GM23338 (cell line): ENCODE measurements at regions not wholly inside any gene's neighbourhood (a gene's known extent, or its start where the extent isn't known, plus 50 kb on each side); places are given as distances from the start of the nearest gene placed in this dataset.
A peak's percentile ranks its signal among the peaks of the same experiment; 100 is the strongest.
"Not testable (repeated sequence)": the region's sequence is repeated elsewhere in the genome, so short reads cannot be mapped to it uniquely, and the experiment has no call there.

ENCODE experiments used
- ATAC-seq: fragments of 200-7000 bp; cut with Tn5 transposase; 3 replicates; pipeline ENCODE4 v1.9.1; 2020
- DNase-seq: peaks from one replicate; pipeline ENCODE4 v3.0.0-alpha.2; 2015; ENCODE audit warnings: low spot score
- H2AFZ ChIP-seq: fragments of 200-600 bp; sonication (generic); 2 replicates; pipeline ENCODE4 v1.8.0; 2016; ENCODE audit warnings: antibody characterized with exemption, mild to moderate bottlenecking, moderate library complexity
- H3F3A ChIP-seq: fragments of 200-600 bp; sonication (generic); replicated peaks from 2 replicates; pipeline ENCODE4 v1.8.0; 2017; ENCODE audit warnings: antibody characterized with exemption, mixed run types, low read depth
- H3K27ac ChIP-seq: fragments of 200-600 bp; sonication (generic); 2 replicates; pipeline ENCODE4 v1.6.1; 2016; ENCODE audit warnings: low read depth
- H3K27me3 ChIP-seq: fragments of 200-600 bp; sonication (generic); 2 replicates; pipeline ENCODE4 v1.8.0; 2016; ENCODE audit warnings: mild to moderate bottlenecking, mixed run types, moderate library complexity; ENCODE audit not compliant: insufficient read depth
- H3K36me3 ChIP-seq: fragments of 200-600 bp; sonication (generic); 2 replicates; pipeline ENCODE4 v1.8.0; 2016; ENCODE audit warnings: mild to moderate bottlenecking; ENCODE audit not compliant: insufficient read depth
- H3K4me1 ChIP-seq: fragments of 200-600 bp; sonication (generic); 2 replicates; pipeline ENCODE4 v1.8.0; 2016; ENCODE audit warnings: mild to moderate bottlenecking, moderate library complexity; ENCODE audit not compliant: insufficient read depth
- H3K4me2 ChIP-seq: fragments of 200-600 bp; sonication (generic); 2 replicates; pipeline ENCODE4 v1.7.1; 2017; ENCODE audit warnings: mixed run types
- H3K4me3 ChIP-seq: fragments of 200-600 bp; sonication (generic); 2 replicates; pipeline ENCODE4 v1.6.1; 2016; ENCODE audit warnings: mixed run types
- H3K79me2 ChIP-seq: fragments of 200-600 bp; sonication (generic); replicated peaks from 2 replicates; pipeline ENCODE4 v1.8.0; 2017; ENCODE audit warnings: mild to moderate bottlenecking; ENCODE audit not compliant: insufficient read depth
- H3K9me2 ChIP-seq: fragments of 200-600 bp; sonication (generic); 2 replicates; pipeline ENCODE4 v1.8.0; 2017; ENCODE audit not compliant: insufficient read depth
- H4K20me1 ChIP-seq: fragments of 200-600 bp; sonication (generic); replicated peaks from 2 replicates; pipeline ENCODE4 v1.8.0; 2017; ENCODE audit warnings: mild to moderate bottlenecking; ENCODE audit not compliant: insufficient read depth
- H3K27ac Mint-ChIP-seq: 2 replicates; pipeline ENCODE4 v1.8.0; 2020; ENCODE audit warnings: inconsistent platforms, mild to moderate bottlenecking, moderate library complexity, mixed read lengths
- H3K27me3 Mint-ChIP-seq: 3 replicates; pipeline ENCODE4 v1.8.0; 2022; ENCODE audit warnings: low read depth, mild to moderate bottlenecking, moderate library complexity, mixed read lengths, inconsistent platforms; ENCODE audit not compliant: insufficient read depth, poor library complexity
- H3K36me3 Mint-ChIP-seq: 3 replicates; pipeline ENCODE4 v1.8.0; 2021; ENCODE audit warnings: low read depth, mild to moderate bottlenecking, inconsistent platforms, moderate library complexity, mixed read lengths
- H3K4me1 Mint-ChIP-seq: 3 replicates; pipeline ENCODE4 v1.8.0; 2020; ENCODE audit warnings: mild to moderate bottlenecking, inconsistent platforms, mixed read lengths
- H3K4me3 Mint-ChIP-seq: 3 replicates; pipeline ENCODE4 v1.8.0; 2021; ENCODE audit warnings: moderate library complexity, mild to moderate bottlenecking, inconsistent platforms, mixed read lengths
- H3K9me3 Mint-ChIP-seq: 3 replicates; pipeline ENCODE4 v1.8.0; 2020; ENCODE audit warnings: moderate library complexity, mild to moderate bottlenecking, inconsistent platforms, mixed read lengths
- CREB1 ChIP-seq: fragments of 250-450 bp; sonication (Bioruptor Pico); IDR thresholded peaks from 2 replicates; pipeline ENCODE4 v1.5.0; 2020; ENCODE audit warnings: low read depth, mild to moderate bottlenecking, moderate library complexity
- POLR2AphosphoS5 ChIP-seq: IDR thresholded peaks from 2 replicates; pipeline ENCODE4 v1.6.1; 2016; ENCODE audit warnings: antibody characterized with exemption, low read depth
- ZNF331 ChIP-seq: fragments of 250-450 bp; sonication (Bioruptor Pico); IDR thresholded peaks from 2 replicates; pipeline ENCODE4 v1.5.0; 2020; ENCODE audit warnings: low read depth, mild to moderate bottlenecking, moderate library complexity
- TF ChIP-seq, protein P1 (sequence below), 2 experiments: fragments of 200-600 bp in 1 of 2; sonication (generic) in 1 of 2; conservative IDR thresholded peaks; 2 replicates each; pipeline versions ENCODE4 v1.5.1 to v1.6.1; 2016 to 2017; ENCODE audit warnings: antibody characterized with exemption in 2 of 2, low read depth in 2 of 2, mild to moderate bottlenecking in 2 of 2, moderate library complexity in 1 of 2

DNA sequence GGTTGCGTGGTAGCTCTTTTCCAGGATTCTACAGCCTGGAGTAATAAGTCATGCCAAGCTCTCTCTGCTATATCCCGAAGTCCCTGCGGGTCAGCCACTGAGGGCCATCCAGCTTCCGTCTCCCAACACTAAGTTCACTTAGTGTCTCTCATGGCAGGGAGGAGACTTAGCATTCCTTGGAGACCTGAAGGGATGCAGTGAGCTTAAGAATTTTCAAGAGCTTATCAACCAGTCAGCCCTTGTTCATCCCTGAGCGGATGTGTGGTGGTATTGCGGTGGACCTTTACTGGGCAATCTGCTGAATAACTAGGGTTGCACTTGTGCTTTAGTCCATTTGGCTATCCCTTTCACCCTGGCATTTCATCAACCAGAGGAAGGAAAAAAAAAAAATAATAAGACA is 85.8 kb upstream of the ADGRA3 start:
- not testable (repeated sequence) for H3K4me3 Mint-ChIP-seq, DNase-seq, H3K36me3 Mint-ChIP-seq, H3K36me3 ChIP-seq, H3K9me2 ChIP-seq, ATAC-seq, H3K79me2 ChIP-seq, H3K27ac Mint-ChIP-seq, H3K4me1 ChIP-seq, H3K27me3 Mint-ChIP-seq, H4K20me1 ChIP-seq, H3K27ac ChIP-seq, H3F3A ChIP-seq, H3K4me3 ChIP-seq, H3K9me3 Mint-ChIP-seq, H3K4me1 Mint-ChIP-seq, H2AFZ ChIP-seq, H3K27me3 ChIP-seq, H3K4me2 ChIP-seq

DNA sequence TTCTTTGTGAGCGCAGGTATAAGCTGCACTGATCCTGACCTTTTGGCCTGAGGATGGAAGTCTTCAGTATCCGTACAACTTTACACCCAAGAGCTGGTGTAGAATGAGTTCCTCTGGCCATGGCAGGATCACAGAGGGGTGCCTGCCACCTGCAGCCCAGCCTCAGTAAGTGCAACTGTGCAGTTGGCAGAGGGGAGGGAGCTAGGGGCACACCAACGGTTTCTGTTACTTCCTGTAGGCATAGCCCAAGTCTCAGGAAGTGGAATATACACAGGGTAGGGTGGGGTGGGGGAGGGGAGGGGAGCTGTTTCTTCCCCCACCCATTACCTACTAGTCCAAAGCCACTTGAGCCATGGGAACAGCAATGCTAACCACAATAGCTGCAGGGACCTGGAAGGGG is 85.4 kb upstream of the GBA3 start:
- H3F3A ChIP-seq: no peaks in the 10 kb centered on the region
- peaks cover 6% of the 10 kb centered on the region for H3K27me3 Mint-ChIP-seq
- DNase-seq (peak; percentile 46), ATAC-seq (peak; percentile 89)
- no peaks in the 10 kb centered on the region for H3K4me1 Mint-ChIP-seq
- no peaks in the 10 kb centered on the region for H3K79me2 ChIP-seq
- H4K20me1 ChIP-seq: no peaks in the 10 kb centered on the region
- H3K4me3 ChIP-seq: no peak overlapping the region
- H3K4me3 Mint-ChIP-seq: no peak overlapping the region
- no peaks in the 10 kb centered on the region for H3K9me3 Mint-ChIP-seq
- H3K9me2 ChIP-seq: no peaks in the 10 kb centered on the region
- no peaks in the 10 kb centered on the region for H3K27me3 ChIP-seq
- TF ChIP-seq POLR2AphosphoS5: no peak
- TF ChIP-seq, protein P1, sequence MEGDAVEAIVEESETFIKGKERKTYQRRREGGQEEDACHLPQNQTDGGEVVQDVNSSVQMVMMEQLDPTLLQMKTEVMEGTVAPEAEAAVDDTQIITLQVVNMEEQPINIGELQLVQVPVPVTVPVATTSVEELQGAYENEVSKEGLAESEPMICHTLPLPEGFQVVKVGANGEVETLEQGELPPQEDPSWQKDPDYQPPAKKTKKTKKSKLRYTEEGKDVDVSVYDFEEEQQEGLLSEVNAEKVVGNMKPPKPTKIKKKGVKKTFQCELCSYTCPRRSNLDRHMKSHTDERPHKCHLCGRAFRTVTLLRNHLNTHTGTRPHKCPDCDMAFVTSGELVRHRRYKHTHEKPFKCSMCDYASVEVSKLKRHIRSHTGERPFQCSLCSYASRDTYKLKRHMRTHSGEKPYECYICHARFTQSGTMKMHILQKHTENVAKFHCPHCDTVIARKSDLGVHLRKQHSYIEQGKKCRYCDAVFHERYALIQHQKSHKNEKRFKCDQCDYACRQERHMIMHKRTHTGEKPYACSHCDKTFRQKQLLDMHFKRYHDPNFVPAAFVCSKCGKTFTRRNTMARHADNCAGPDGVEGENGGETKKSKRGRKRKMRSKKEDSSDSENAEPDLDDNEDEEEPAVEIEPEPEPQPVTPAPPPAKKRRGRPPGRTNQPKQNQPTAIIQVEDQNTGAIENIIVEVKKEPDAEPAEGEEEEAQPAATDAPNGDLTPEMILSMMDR (conservative IDR thresholded peaks at IDR 0.05; ENCODE audit: low read depth in 2 of 2): peak; percentile 39 to 77
- TF ChIP-seq ZNF331 (CRISPR knock-in tag): no peak
- no peak for TF ChIP-seq CREB1 (CRISPR knock-in tag)
- no peak overlapping the region for H3K4me2 ChIP-seq
- no peaks in the 10 kb centered on the region for H3K36me3 ChIP-seq
- no peaks in the 10 kb centered on the region for H3K36me3 Mint-ChIP-seq
- H3K27ac ChIP-seq: no peak overlapping the region
- no peaks in the 10 kb centered on the region for H3K4me1 ChIP-seq
- no peak overlapping the region for H3K27ac Mint-ChIP-seq
- no peak overlapping the region for H2AFZ ChIP-seq

DNA sequence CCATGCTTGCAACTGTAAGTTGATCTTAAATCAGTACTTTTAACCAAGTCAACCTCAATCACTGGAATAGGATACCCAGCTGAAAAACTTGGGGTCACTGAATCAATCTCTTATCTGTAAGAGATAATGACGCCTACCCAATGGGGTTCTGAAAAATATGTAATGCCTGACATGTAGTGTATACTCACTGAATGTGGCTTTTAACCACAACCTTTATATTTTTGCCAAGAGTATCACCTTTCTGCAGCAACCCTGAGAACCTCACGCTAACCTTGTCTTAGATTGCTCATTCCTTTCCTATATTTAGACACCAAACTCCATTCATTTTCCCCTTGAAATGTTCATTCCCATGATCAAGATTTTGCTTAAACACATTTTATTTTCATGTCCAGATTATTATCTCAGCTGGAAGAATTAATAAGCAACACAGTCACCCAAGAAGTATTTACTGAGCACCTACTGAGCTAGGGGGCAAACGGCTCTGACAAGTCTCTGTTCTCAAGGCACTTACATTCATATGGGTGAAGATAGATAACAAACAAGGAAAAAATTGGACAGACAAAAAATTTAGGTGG is 82.7 kb upstream of the GBA3 start:
- not testable (repeated sequence) for H3K36me3 ChIP-seq, H3K27me3 Mint-ChIP-seq, H3K9me3 Mint-ChIP-seq, H3K79me2 ChIP-seq, H3K4me3 ChIP-seq, H3K9me2 ChIP-seq, H3K36me3 Mint-ChIP-seq, H3F3A ChIP-seq, H3K27me3 ChIP-seq, H3K4me2 ChIP-seq, H2AFZ ChIP-seq, H4K20me1 ChIP-seq, ATAC-seq, H3K4me1 ChIP-seq, DNase-seq, H3K27ac ChIP-seq, H3K4me1 Mint-ChIP-seq, H3K27ac Mint-ChIP-seq, H3K4me3 Mint-ChIP-seq
